Natural killer cell (primary cell): ENCODE measurements at regions not wholly inside any gene's neighbourhood (a gene's known extent, or its start where the extent isn't known, plus 50 kb on each side); places are given as distances from the start of the nearest gene placed in this dataset.

ENCODE experiments used
- ATAC-seq, 3 donors: fragments of 150-1000 bp in 2 of 3; fragments of 200-7000 bp in 1 of 3; cut with Tn5 transposase; 1 replicate in 1 of 3; 2 replicates in 2 of 3; pipeline ENCODE4 v1.10.0; 2021; ENCODE audit warnings: mild to moderate bottlenecking in 2 of 3, moderate library complexity in 2 of 3
- DNase-seq, 2 donors: peaks; one replicate each; pipeline versions ENCODE4 v3.0.0 to v3.0.0-alpha.2; 2013 to 2021; ENCODE audit warnings: mixed read lengths in 1 of 2
- H3K27ac ChIP-seq: one replicate; pipeline ENCODE4 v1.5.1; 2013; ENCODE audit warnings: mild to moderate bottlenecking, low read length
- H3K27me3 ChIP-seq: one replicate; pipeline ENCODE4 v1.6.1; 2013; ENCODE audit warnings: low read length; ENCODE audit not compliant: control insufficient read depth, insufficient read depth
- H3K36me3 ChIP-seq: one replicate; pipeline ENCODE4 v1.6.1; 2013; ENCODE audit warnings: low read length; ENCODE audit not compliant: control insufficient read depth, insufficient read depth
- H3K4me1 ChIP-seq: one replicate; pipeline ENCODE4 v1.6.1; 2013; ENCODE audit warnings: low read length; ENCODE audit not compliant: control insufficient read depth, insufficient read depth
- H3K4me3 ChIP-seq: one replicate; pipeline ENCODE4 v1.5.1; 2013; ENCODE audit warnings: low read length
- H3K9me3 ChIP-seq: one replicate; pipeline ENCODE4 v1.6.1; 2013; ENCODE audit warnings: low read length; ENCODE audit not compliant: control insufficient read depth, insufficient read depth
- H3K27ac Mint-ChIP-seq, 2 donors: one replicate each; pipeline ENCODE4 v1.8.0; 2022; ENCODE audit warnings: mild to moderate bottlenecking in 2 of 2, mixed read lengths in 2 of 2, moderate library complexity in 1 of 2
- H3K27me3 Mint-ChIP-seq, 2 donors: one replicate each; pipeline ENCODE4 v1.8.0; 2022; ENCODE audit warnings: low read depth in 2 of 2, mixed read lengths in 2 of 2
- H3K36me3 Mint-ChIP-seq: one replicate; pipeline ENCODE4 v1.8.0; 2022; ENCODE audit warnings: mixed read lengths
- H3K4me1 Mint-ChIP-seq, 2 donors: one replicate each; pipeline ENCODE4 v1.8.0; 2022; ENCODE audit warnings: mixed read lengths in 2 of 2
- H3K4me3 Mint-ChIP-seq: one replicate; pipeline ENCODE4 v1.8.0; 2022; ENCODE audit warnings: mild to moderate bottlenecking, moderate library complexity, mixed read lengths
- H3K9me3 Mint-ChIP-seq, 2 donors: one replicate each; pipeline ENCODE4 v1.8.0; 2022; ENCODE audit warnings: mixed read lengths in 2 of 2
- WGBS: methylation state at CpG from one replicate; pipeline ENCODE4 v1.1.7; 2013; ENCODE audit warnings: missing lambda C conversion rate; ENCODE audit not compliant: insufficient coverage; 5-methylcytosine and 5-hydroxymethylcytosine counted together
- intact Hi-C: fragments of 100-400 bp; cut with micrococcal nuclease; formaldehyde crosslinking; loops from one replicate; pipeline ENCODE4 v1.14.2; 2022
- TF ChIP-seq, protein P1 (sequence below): fragments of 200-600 bp; IDR thresholded peaks from one replicate; pipeline ENCODE4 v1.8.0; 2022; ENCODE audit warnings: antibody characterized with exemption

DNA sequence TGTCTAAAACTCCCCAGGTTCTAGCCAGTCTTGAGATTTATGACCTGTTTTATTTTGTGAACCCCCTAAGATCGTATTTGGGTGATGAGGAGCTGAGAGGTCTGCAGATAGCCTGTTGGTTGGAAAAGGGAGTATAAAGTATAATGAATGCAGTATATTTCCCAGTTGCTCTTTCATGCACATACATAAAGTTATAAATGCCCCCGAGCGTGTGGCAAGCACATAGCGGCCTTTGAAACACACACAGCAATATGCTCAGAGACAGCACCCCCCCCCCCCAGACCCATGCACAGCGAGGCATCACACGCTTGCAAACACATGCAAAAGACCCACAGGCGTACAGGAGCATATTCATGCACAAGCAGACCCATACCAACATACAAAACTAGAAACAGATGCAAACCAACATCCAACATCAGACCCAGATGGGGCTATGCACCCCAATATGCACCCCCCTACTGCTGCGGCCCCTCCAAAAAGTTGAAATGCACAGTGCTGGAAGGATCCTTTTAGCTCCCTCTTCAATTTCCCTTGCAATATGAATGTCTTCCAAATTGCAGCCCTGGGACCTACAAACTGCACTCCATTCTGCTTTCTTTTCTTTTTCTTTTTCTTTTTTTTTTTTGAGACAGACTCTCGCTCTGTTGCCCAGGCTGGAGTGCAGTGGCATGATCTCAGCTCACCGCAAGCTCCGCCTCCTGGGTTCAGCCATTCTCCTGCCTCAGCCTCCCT is 82.2 kb upstream of the TBX3 start:
- no peaks in the 10 kb centered on the region for H3K4me1 ChIP-seq
- WGBS, result 83% methylated on average over 11 of the region's 11 CpGs
- intact Hi-C loops, result no loop called here

GRCh38 chr12:114764510-114764909 is 80.5 kb upstream of the TBX3 start:
- Histone ChIP-seq H3K27ac (no peak overlapping the region), H3K9me3 (no peaks in the 10 kb centered on the region), H3K4me3 (no peak overlapping the region), H3K27me3 (no peaks in the 10 kb centered on the region), H3K36me3 (no peaks in the 10 kb centered on the region), H3K4me1 (no peaks in the 10 kb centered on the region)
- 74% methylated on average over 6 of the region's 6 CpGs for WGBS
- no peaks in the 10 kb centered on the region for H3K9me3 Mint-ChIP-seq
- H3K4me1 Mint-ChIP-seq, result no peaks in the 10 kb centered on the region
- TF ChIP-seq, protein P1, sequence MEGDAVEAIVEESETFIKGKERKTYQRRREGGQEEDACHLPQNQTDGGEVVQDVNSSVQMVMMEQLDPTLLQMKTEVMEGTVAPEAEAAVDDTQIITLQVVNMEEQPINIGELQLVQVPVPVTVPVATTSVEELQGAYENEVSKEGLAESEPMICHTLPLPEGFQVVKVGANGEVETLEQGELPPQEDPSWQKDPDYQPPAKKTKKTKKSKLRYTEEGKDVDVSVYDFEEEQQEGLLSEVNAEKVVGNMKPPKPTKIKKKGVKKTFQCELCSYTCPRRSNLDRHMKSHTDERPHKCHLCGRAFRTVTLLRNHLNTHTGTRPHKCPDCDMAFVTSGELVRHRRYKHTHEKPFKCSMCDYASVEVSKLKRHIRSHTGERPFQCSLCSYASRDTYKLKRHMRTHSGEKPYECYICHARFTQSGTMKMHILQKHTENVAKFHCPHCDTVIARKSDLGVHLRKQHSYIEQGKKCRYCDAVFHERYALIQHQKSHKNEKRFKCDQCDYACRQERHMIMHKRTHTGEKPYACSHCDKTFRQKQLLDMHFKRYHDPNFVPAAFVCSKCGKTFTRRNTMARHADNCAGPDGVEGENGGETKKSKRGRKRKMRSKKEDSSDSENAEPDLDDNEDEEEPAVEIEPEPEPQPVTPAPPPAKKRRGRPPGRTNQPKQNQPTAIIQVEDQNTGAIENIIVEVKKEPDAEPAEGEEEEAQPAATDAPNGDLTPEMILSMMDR, result no peak
- intact Hi-C loops, result no loop called here
- no peaks in the 10 kb centered on the region for H3K27me3 Mint-ChIP-seq
- DNase-seq (no peak), ATAC-seq (no peak)
- H3K27ac Mint-ChIP-seq, result no peak overlapping the region
- H3K4me3 Mint-ChIP-seq, result no peak overlapping the region
- no peaks in the 10 kb centered on the region for H3K36me3 Mint-ChIP-seq

More for the DNA sequence above, 82.2 kb upstream of the TBX3 start:
- Histone ChIP-seq H3K4me3 (no peak overlapping the region), H3K27ac (no peak overlapping the region), H3K27me3 (no peaks in the 10 kb centered on the region), H3K9me3 (no peaks in the 10 kb centered on the region), H3K36me3 (no peaks in the 10 kb centered on the region)
- H3K4me1 Mint-ChIP-seq, result no peaks in the 10 kb centered on the region
- TF ChIP-seq, protein P1, result no peak
- no peak overlapping the region for H3K4me3 Mint-ChIP-seq
- H3K27ac Mint-ChIP-seq, result no peak overlapping the region
- H3K27me3 Mint-ChIP-seq, result no peaks in the 10 kb centered on the region
- ATAC-seq (no peak), DNase-seq (no peak)
- no peaks in the 10 kb centered on the region for H3K36me3 Mint-ChIP-seq
- no peaks in the 10 kb centered on the region for H3K9me3 Mint-ChIP-seq

GRCh38 chr12:114762490-114763110 is 78.6 kb upstream of the TBX3 start:
- H3K27me3 ChIP-seq, result no peaks in the 10 kb centered on the region
- peaks cover 0 to 4% of the 10 kb centered on the region in 2 donors for H3K9me3 Mint-ChIP-seq
- H3K27me3 Mint-ChIP-seq, result no peaks in the 10 kb centered on the region
- no peaks in the 10 kb centered on the region for H3K36me3 ChIP-seq
- no peak overlapping the region for H3K27ac ChIP-seq
- H3K4me1 Mint-ChIP-seq, result no peaks in the 10 kb centered on the region
- intact Hi-C loops, result no loop called here
- peak in 1 of 2 donors; percentile 8 for DNase-seq
- H3K4me1 ChIP-seq, result no peaks in the 10 kb centered on the region
- ATAC-seq, result no peak
- no peak overlapping the region for H3K27ac Mint-ChIP-seq
- 69% methylated on average over 21 of the region's 22 CpGs for WGBS
- TF ChIP-seq, protein P1, result no peak
- H3K9me3 ChIP-seq, result no peaks in the 10 kb centered on the region
- H3K36me3 Mint-ChIP-seq, result no peaks in the 10 kb centered on the region
- H3K4me3 ChIP-seq, result no peak overlapping the region
- H3K4me3 Mint-ChIP-seq, result no peak overlapping the region
